ENCODE measurements at regions not wholly inside any gene's neighbourhood (a gene's known extent, or its start where the extent isn't known, plus 50 kb on each side); places are given as distances from the start of the nearest gene placed in this dataset.
"Not testable (repeated sequence)": the region's sequence is repeated elsewhere in the genome, so short reads cannot be mapped to it uniquely, and the experiment has no call there.

DNA sequence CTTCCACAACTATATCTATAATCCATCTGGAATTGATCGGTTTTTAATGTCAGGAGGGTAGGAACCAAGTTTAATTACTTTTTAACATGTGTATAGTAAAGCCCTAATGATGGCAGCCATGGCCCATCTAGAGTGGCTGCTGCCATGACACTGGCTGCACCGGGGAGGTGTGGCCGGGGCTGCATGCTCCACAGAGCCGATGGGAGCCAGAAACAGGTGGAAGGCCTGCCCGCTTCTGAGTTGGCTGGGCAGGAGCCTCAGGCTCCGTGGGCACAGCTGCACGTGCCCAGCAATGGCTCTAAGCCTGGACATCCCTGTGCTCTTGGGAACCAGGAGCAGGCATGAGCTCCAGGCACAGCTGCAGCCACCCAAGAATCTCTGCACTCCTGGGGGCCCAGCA, 73.0 kb downstream of the GBP6 start:
- intact Hi-C loops (cut with DNase I), result no loop called here
- DNase-seq (ENCODE audit: low spot score), result no peak

DNA sequence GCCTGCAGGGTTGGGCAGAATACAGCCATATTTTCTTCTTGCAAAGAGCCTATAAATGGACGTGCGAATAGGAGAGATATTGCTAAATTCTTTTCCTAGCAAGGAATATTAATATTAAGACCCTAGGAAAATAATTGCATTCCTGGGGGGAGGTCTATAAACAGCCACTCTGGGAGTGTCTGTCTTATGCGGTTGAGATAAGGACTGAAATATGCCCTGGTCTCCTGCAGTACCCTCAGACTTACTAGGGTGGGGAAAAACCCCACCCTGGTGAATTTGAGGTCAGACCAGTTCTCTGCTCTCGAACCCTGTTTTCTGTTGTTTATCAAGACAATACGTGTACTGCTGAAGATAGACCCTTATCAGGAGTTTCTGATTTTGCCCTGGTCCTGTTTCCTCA, 74.4 kb downstream of the GBP6 start:
- DNase-seq (ENCODE audit: low spot score), result not testable (repeated sequence)

DNA sequence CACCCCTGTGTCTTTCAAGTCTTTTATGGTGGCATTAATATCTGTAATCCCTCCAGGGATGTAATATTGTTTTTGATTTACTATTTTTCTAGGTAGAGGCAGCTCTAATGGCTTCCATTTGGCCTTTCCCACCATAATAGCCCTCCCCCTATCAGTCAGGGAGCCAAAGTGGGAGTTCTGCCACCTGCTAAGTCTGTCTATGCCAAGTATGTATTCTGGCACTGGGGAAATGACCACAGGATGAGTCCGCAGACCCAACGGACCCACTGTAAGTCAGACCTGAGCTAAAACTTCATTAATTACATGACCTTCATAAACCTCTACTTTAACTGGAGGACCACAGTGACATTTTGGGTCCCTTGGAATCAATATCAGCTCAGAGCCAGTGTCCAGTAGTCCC, 77.1 kb downstream of the GBP6 start:
- intact Hi-C loops (cut with DNase I), result no loop called here
- no peak for DNase-seq (ENCODE audit: low spot score)

More for the DNA sequence above, 74.4 kb downstream of the GBP6 start:
- intact Hi-C loops (cut with DNase I), result not testable (repeated sequence)

DNA sequence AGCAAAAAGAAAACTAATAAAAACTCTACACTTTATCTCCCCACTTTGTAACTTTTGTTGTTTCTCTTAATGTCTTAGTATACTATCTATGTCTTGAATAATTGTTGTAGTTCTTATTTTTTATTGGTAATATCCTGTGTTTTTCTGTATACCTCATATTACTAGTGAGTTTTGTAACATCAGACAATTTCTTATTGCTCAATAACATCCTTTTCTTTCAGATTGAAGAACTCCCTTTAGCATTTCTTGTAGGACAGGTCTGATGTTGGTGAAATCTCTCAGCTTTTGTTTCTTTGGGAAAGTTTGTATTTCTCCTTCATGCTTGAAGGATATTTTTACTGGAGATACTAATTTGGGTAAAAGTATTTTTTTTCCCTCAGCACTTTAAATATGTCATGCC, 79.8 kb upstream of the LRRC8B start:
- intact Hi-C loops (cut with DNase I), result no loop called here
- DNase-seq (ENCODE audit: low spot score), result no peak

DNA sequence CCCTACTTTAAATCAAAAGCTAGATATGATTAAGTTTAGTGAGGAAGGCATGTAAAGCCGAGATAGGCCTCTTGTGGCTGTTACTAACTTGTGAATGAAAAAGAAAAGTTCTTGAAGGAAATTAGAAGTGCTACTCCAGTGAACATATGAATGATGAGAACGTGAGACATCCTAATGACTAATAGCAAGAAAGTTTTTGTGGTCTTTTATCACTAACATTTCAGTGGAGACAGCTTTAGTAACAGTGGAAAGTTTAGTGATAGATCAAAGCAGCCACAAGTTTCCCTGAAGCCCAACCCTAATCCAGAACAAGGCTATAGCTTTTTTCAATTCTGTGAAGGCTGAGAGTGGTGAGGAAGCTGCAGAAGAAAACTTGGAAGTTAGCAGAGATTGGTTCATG, 73.6 kb upstream of the LRRC8B start:
- intact Hi-C loops (cut with DNase I), result loop anchor here (5.0 kb wide), 1 partner anchor 454 kb away; no protein-coding TSS in a partner anchor
- DNase-seq (ENCODE audit: low spot score), result no peak

DNA sequence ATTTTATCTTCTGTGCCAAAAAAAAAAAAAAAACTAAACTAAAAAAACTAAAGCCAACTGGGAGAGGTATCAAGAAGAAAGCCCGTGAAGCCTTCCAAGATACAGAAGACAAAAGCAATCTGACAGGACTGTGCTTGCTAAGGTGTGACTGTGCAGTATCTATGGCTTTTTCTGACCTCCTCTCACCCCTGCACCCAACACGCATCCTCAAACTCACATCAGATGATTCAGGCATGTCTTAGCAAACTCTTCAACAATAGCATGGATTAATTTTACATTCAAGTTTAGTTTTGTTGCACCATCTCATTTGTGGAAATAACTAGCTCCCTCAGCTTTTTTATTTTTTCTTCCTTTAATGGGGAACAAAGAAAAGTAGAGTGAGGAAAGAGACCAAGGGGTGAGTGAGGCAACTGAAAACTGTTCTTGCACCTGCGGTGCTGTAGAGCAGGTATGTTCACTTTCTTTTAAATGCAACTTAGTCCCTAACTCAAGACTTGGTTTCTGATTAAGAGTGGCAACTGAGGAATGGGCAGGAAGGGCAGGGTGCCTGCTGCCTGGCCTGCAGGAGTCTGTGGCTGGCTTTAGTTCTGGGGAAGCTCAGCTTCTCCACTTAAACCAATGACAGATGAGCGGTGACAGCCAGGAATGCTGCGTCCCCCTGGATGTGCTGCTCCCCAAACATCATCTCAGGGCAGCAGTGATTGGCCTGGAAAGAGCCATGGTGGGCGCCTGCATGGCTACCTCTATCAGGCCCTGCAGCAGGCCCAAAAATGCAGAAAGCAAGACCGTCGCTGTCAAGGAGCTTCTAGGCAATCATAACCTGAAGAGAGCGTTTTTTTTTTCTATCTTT, 71.3 kb upstream of the LRRC8B start:
- DNase-seq (ENCODE audit: low spot score), result no peak
- intact Hi-C loops (cut with DNase I), result loop anchor here (5.0 kb wide), 1 partner anchor 456 kb away; no protein-coding TSS in a partner anchor

DNA sequence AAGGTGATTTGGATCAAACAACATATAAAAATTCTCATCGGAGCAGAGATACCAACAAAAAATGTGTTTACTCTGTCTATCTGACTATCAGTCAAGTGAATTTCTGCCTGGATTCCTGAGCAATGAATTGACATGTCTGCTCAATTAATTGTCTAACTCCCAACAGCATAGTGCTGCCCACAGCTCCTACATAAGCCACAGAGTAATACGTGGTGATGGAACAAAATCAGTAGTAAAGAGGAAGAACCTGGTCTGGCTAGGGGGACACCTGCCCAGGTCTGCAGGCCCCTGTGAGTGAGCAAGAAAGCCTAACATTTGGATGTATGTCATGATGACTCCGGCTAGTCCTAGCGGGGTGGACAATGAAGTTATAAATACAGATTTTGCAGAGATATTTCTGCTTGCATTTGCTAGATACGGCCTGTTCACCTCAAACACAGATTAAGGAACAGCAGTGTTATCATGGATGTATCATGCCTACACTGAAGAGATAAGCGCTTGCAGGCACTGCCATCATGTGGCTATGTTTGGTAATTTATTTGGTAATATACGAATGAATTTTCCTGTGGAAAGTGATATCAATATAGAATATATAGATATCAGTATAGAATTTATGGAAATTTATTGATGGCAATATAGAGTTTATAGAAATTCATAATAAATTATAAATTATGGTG, 69.6 kb upstream of the LRRC8B start:
- DNase-seq (ENCODE audit: low spot score), result no peak
- intact Hi-C loops (cut with DNase I), result loop anchor here (5.0 kb wide), 2 partner anchors 98 to 458 kb away; no protein-coding TSS in a partner anchor

DNA sequence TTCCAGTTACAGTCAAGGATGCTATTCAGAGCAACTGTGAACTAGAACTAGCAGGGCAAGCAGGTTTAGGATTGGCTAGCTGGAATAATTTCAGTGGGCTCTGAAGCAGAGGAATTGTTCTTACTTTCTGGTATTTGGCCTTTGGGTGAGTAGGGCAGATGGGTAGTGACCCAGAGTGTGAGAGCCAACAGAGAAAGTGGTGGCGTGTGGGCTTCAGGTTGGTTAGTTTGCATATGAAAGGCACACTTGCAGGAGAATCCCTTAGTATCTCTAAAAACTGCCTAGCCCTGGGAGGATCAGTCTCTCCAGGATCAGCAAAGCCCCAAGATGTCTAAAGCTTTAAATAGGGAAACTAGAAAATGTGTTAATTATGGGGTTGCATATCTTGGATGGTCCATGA, 67.6 kb upstream of the LRRC8B start:
- no peak for DNase-seq (ENCODE audit: low spot score)
- intact Hi-C loops (cut with DNase I), result loop anchor here (5.0 kb wide), 1 partner anchor 100 kb away; no protein-coding TSS in a partner anchor

DNA sequence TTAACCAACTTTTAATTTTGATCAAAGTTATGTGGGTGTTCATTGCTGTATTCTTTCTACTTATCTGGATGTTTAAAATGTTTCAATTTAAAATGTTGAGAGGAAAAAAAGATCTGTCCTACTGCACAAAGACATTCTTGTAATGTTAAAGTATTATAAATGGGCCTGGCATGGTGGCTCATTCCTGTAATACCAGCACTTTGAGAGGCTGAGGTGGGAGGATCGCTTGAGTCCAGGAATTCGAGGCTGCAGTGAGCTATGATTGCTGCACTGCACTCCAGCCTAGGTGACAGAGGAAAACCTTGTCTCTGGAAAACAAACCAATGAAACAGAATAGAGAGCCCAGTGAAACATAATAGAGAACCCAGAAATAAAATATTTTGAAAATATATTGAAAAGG, 65.5 kb upstream of the LRRC8B start:
- DNase-seq (ENCODE audit: low spot score), result no peak
- intact Hi-C loops (cut with DNase I), result loop anchor here (5.0 kb wide), 1 partner anchor 102 kb away; no protein-coding TSS in a partner anchor

DNA sequence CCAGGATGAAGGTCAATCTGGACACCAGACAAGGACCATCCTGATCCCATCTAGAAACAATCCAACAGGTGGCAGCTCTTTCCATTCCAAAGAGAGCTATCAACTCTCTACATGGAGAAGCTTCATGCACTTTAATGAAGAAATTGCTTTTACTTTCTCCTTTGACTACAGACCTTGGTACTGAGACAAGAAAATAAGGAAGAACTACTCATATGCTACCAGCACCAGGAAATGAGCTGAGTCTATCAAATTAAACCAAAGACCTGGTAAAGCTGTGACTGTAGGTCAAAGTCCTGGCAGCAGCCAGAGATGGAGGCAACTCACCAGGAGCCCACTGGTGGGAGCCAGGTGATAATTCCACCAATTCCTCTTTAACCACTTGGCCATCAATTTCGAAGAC, 64.3 kb upstream of the LRRC8B start:
- DNase-seq (ENCODE audit: low spot score), result no peak

DNA sequence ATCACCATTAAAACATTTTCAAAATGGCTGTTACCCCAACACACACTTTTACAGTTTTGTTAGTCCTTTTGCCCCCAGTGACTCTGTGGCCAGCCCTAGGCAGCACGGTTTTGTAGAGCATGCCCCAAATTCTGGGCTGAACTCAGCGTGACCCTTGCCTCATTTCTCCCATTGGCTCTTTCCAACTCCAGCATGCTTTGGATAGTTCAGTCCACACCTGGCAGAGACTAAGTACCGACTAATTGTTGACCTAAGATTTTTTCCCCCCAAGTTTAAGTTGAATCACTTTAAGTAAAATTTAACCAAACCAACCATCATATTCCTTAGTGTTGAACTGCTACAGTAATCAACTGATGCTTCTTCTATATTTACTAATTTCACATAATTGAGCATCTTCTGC, 62.4 kb upstream of the LRRC8B start:
- DNase-seq (ENCODE audit: low spot score), result no peak
- intact Hi-C loops (cut with DNase I), result no loop called here

More for the DNA sequence above, 64.3 kb upstream of the LRRC8B start:
- intact Hi-C loops (cut with DNase I), result no loop called here

DNA sequence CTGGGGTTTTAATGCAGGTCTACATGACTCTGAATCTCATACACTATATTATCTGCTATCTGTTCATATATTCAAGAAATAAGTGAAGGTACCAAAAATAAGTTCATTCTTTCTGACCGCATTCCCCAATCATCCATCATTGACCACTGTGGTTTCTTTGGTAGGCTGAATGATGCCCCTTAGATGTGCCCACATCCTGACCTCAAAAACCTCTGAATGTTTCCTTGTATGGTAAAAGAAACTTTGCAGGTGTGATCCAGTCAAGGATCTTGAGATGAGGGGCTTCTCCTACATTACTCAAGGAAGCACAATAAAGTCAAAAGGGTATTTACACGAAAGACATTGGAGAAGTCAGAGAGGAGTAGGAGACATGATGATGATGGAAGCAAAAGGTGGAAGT, 60.6 kb upstream of the LRRC8B start:
- intact Hi-C loops (cut with DNase I), result no loop called here
- no peak for DNase-seq (ENCODE audit: low spot score)

DNA sequence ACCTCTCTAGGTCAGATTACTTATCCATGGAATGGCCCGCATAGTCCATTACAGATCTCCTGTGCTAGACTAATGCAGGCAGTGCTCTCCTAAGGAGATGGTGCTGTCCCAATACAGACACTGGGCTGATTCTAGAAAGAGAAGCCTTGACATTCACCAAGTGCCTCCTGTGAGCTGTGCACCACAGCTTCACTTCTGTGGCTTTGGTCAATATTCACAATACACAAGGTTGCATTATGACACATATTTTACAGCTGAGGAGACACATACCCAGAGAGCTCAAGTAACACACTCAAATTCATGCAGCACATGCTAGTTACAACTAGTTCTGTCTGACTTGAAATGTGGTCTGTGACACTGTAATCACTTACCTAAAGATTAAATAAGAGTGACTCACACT, 59.4 kb upstream of the LRRC8B start:
- no peak for DNase-seq (ENCODE audit: low spot score)
- intact Hi-C loops (cut with DNase I), result no loop called here

DNA sequence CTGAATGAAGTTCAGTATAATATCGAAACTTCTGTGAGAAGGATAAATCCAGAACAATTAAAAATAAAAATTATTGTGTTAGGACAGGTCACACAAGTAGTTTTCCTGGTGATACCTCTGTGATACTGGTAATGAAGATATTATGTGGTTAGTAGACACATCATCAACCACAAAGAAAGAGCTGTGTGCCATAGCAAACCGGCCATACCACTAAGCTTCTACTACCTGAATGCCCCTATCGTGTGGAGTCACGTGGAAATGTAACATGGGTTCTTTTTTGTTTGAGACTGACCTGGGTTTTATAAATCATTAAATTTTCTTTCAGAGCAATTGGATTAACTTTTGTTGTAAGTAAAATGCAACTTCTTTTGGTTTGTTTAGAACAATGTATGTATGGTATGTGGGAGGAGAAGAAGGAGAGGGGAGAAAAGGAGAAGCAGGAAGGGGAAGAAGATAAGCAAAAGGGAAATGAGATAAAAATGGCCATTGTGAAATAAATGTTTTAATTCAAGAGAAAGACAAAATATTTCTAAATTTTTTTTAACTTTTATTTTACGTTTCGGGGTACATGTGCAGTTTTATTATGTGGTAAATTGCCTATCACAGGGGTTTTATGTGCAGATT, 58.2 kb upstream of the LRRC8B start:
- intact Hi-C loops (cut with DNase I), result no loop called here

DNA sequence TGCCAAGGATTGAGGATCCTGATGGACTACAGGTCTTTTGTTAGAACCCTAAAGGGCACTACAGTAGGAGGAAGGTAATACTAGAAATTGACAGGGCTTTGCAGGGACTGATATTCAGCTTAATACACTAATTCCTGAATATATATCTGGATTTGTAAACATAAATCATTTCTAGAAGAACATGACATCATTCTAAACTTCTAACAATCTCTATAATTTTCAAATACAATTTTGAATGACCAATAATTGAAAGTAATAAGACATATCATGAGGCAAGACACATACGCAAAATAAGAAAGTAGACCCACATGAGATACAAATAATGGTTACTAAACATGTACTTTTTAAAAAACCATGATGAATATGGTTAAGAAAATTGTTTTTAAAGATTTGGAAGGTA, 52.4 kb upstream of the LRRC8B start:
- intact Hi-C loops (cut with DNase I), result no loop called here
- no peak for DNase-seq (ENCODE audit: low spot score)

More for the DNA sequence above, 58.2 kb upstream of the LRRC8B start:
- DNase-seq (ENCODE audit: low spot score), result no peak

DNA sequence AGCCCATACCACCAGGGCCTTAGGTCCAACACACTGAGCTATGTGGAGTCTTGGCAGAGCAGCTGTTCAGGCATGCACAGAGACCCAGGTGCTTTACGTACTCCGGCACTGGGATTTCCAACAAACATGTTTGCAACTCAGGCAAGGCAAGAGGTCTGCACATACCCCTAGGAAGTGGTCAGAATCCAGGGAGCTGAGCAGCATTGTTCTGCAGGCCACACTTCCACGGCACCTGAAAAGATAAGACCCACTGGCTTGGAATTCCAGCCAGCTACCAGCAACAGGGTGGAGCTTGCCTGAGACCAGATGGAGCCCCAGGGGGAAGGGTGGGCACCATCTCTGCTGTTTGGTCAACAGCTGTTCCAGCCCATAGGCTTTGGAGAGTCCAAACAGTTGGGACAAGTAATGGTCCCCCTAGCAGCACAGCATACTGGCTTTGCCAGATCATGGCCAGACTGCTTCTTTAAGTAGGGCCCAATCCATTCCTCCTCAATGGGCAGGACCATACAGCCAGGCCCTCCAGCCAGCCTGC, 51.7 kb upstream of the LRRC8B start:
- DNase-seq (ENCODE audit: low spot score), result no peak
- intact Hi-C loops (cut with DNase I), result no loop called here

Data from cardiac septum (tissue), 1 donor.